OCI-LY3 (cell line): ENCODE measurements at regions not wholly inside any gene's neighbourhood (a gene's known extent, or its start where the extent isn't known, plus 50 kb on each side); places are given as distances from the start of the nearest gene placed in this dataset.

Experiments
- H2AFZ ChIP-seq: fragments of 200-600, 300-600 bp; shearing (Covaris generic); 2 replicates; pipeline ENCODE4 v1.6.0; 2014; ENCODE audit warnings: antibody characterized with exemption, low read depth, low read length
- H3K27ac ChIP-seq: fragments of 200-600, 300-600 bp; sonication (generic); 2 replicates; pipeline ENCODE4 v1.5.1; 2014; ENCODE audit warnings: mild to moderate bottlenecking, low read length, moderate library complexity, mixed read lengths
- H3K27me3 ChIP-seq: fragments of 200-600, 300-600 bp; sonication (generic); 2 replicates; pipeline ENCODE4 v1.6.1; 2014; ENCODE audit warnings: low read depth, low read length, mixed read lengths
- H3K36me3 ChIP-seq: fragments of 200-600, 300-600 bp; sonication (generic); replicated peaks from 2 replicates; pipeline ENCODE3; 2014; ENCODE audit warnings: low read depth, low read length, mixed read lengths
- H3K4me1 ChIP-seq: fragments of 300-600, 200-600 bp; sonication (generic); 2 replicates; pipeline ENCODE4 v1.6.1; 2014; ENCODE audit warnings: low read length, mixed read lengths
- H3K4me2 ChIP-seq: fragments of 200-600, 300-600 bp; sonication (generic); 2 replicates; pipeline ENCODE4 v1.6.1; 2014; ENCODE audit warnings: low read length, mixed read lengths
- H3K4me3 ChIP-seq: fragments of 300-600, 200-600 bp; sonication (generic); 2 replicates; pipeline ENCODE4 v1.5.1; 2014; ENCODE audit warnings: antibody characterized with exemption, mild to moderate bottlenecking, low read length, moderate library complexity
- H3K79me2 ChIP-seq: fragments of 300-600, 200-600 bp; shearing (Covaris generic); 2 replicates; pipeline ENCODE4 v1.6.1; 2014; ENCODE audit warnings: mild to moderate bottlenecking, low read length, mixed read lengths
- H3K9ac ChIP-seq: fragments of 300-600, 200-600 bp; shearing (Covaris generic); 2 replicates; pipeline ENCODE4 v1.6.0; 2014; ENCODE audit warnings: mild to moderate bottlenecking, low read length, moderate library complexity
- H3K9me3 ChIP-seq: fragments of 200-600, 300-600 bp; shearing (Covaris generic); 2 replicates; pipeline ENCODE4 v1.6.1; 2014; ENCODE audit warnings: low read length, mixed read lengths; ENCODE audit not compliant: insufficient read depth
- H4K20me1 ChIP-seq: fragments of 200-600, 300-600 bp; sonication (generic); 2 replicates; pipeline ENCODE4 v1.6.1; 2016; ENCODE audit warnings: low read length, mixed read lengths; ENCODE audit not compliant: insufficient read depth
- EZH2phosphoT487 ChIP-seq: fragments of 200-600 bp; shearing (Covaris generic); IDR thresholded peaks from 2 replicates; pipeline ENCODE4 v1.6.1; 2018; ENCODE audit warnings: antibody characterized with exemption, mixed run types, low read depth
- TF ChIP-seq, protein P1 (sequence below): fragments of 200-600, 300-600 bp; sonication (generic); IDR thresholded peaks from 2 replicates; pipeline ENCODE4 v1.5.1; 2014; ENCODE audit warnings: antibody characterized with exemption, low read length, low read depth

DNA sequence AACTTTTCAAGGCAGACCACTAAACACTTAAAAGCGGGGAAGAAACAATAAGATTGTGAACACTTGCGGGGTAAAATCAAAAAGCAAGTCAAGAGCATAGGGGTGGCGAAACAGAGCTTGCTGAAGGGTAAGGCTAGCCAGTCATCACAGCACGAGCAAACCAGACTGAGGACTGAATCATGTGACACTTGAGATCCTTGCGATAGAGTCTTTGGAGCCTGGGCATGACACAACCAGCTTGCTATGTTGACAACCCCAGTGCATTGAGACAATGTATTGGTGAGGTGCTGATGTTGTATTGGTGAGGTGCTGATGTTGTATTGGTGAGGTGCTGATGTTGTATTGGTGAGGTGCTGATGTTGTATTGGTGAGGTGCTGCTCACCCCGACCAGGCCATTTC lies 72.3 kb downstream of the SLIT2 start:
- no peaks in the 10 kb centered on the region for H4K20me1 ChIP-seq

DNA sequence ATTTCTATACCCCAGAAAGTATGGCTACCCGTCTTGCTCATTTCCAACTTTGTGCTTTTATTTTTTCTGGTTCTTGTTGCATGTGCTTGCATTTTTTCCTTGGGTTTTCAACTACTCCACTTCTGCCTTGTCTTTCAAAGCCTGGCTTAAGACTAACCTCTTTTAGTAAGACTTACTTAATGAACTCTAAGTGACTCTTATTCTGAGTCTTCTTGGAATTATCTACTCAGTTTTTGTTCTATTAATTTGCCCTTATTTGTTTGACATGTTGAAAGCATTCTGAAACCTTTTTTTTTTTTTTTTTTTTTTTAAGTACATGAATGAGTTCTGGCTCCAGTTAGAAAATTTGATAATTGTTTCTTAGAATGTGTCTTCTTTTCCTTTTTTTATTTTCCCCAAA lies 74.8 kb downstream of the SLIT2 start:
- Histone ChIP-seq H3K27ac (no peak overlapping the region), H3K36me3 (no peaks in the 10 kb centered on the region), H3K79me2 (no peaks in the 10 kb centered on the region), H4K20me1 (no peaks in the 10 kb centered on the region), H3K27me3 (no peaks in the 10 kb centered on the region), H3K9me3 (no peaks in the 10 kb centered on the region), H2AFZ (no peak overlapping the region), H3K4me2 (no peak overlapping the region), H3K4me3 (no peak overlapping the region), H3K9ac (no peak overlapping the region), H3K4me1 (no peaks in the 10 kb centered on the region)
- TF ChIP-seq EZH2phosphoT487, result no peak
- TF ChIP-seq, protein P1, sequence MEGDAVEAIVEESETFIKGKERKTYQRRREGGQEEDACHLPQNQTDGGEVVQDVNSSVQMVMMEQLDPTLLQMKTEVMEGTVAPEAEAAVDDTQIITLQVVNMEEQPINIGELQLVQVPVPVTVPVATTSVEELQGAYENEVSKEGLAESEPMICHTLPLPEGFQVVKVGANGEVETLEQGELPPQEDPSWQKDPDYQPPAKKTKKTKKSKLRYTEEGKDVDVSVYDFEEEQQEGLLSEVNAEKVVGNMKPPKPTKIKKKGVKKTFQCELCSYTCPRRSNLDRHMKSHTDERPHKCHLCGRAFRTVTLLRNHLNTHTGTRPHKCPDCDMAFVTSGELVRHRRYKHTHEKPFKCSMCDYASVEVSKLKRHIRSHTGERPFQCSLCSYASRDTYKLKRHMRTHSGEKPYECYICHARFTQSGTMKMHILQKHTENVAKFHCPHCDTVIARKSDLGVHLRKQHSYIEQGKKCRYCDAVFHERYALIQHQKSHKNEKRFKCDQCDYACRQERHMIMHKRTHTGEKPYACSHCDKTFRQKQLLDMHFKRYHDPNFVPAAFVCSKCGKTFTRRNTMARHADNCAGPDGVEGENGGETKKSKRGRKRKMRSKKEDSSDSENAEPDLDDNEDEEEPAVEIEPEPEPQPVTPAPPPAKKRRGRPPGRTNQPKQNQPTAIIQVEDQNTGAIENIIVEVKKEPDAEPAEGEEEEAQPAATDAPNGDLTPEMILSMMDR, result no peak

More for the DNA sequence above, 72.3 kb downstream of the SLIT2 start:
- H3K79me2 ChIP-seq, result no peaks in the 10 kb centered on the region
- no peaks in the 10 kb centered on the region for H3K9me3 ChIP-seq
- TF ChIP-seq EZH2phosphoT487, result no peak
- TF ChIP-seq, protein P1, result no peak
- no peak overlapping the region for H3K4me2 ChIP-seq
- no peaks in the 10 kb centered on the region for H3K4me1 ChIP-seq
- H3K27ac ChIP-seq, result no peak overlapping the region
- no peak overlapping the region for H3K9ac ChIP-seq
- no peaks in the 10 kb centered on the region for H3K36me3 ChIP-seq
- H3K27me3 ChIP-seq, result no peaks in the 10 kb centered on the region
- H2AFZ ChIP-seq, result no peak overlapping the region
- H3K4me3 ChIP-seq, result no peak overlapping the region

DNA sequence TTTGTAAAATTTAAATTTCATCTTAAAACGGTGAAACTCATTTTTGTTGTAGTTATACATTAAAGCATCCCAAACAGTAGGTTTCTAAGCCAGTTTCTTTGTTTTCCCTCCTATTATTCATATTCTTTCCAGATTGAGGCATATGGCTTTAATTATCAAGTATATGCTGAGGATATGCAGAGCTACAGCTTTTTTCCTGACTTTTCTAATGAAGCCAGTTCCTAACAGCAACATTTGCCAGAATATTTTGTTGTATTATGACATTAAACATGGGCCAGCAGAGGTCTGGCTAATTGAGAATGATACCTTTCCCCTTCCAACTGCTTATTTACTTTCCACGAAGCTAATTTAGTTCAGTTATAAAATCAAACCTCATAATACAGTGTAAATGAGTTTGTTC lies 75.3 kb downstream of the SLIT2 start:
- Histone ChIP-seq H3K27me3 (no peaks in the 10 kb centered on the region), H4K20me1 (no peaks in the 10 kb centered on the region), H3K4me1 (no peaks in the 10 kb centered on the region), H2AFZ (no peak overlapping the region), H3K4me3 (no peak overlapping the region), H3K4me2 (no peak overlapping the region), H3K9ac (no peak overlapping the region), H3K27ac (no peak overlapping the region), H3K79me2 (no peaks in the 10 kb centered on the region), H3K9me3 (no peaks in the 10 kb centered on the region), H3K36me3 (no peaks in the 10 kb centered on the region)
- TF ChIP-seq EZH2phosphoT487, result no peak
- TF ChIP-seq, protein P1, result no peak

DNA sequence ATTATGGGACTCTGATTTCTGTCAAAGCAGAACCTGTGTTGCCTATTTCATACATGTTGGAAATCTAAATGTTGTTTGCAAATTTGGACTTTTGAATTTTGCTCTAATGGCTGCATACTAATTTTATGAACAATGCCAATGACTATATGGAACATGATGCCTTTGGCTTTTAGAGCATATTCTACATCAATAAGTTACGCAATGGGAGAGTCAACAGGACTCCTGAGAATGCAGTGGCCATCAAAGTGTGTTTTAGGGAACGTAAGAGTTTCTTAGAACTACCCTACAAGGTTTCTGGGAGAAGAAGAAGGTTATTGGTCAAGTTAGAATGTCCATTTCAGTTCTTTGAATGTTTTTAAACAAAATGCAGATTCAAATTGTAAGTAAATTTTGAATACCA lies 76.1 kb downstream of the SLIT2 start:
- Histone ChIP-seq H3K36me3 (no peaks in the 10 kb centered on the region), H2AFZ (no peak overlapping the region), H3K4me1 (no peaks in the 10 kb centered on the region), H3K9ac (no peak overlapping the region), H3K4me2 (no peak overlapping the region), H4K20me1 (no peaks in the 10 kb centered on the region), H3K4me3 (no peak overlapping the region), H3K9me3 (no peaks in the 10 kb centered on the region), H3K79me2 (no peaks in the 10 kb centered on the region), H3K27ac (no peak overlapping the region), H3K27me3 (no peaks in the 10 kb centered on the region)
- TF ChIP-seq EZH2phosphoT487, result no peak
- TF ChIP-seq, protein P1, result no peak
